ENCODE measurements at regions not wholly inside any gene's neighbourhood (a gene's known extent, or its start where the extent isn't known, plus 50 kb on each side); places are given as distances from the start of the nearest gene placed in this dataset.
"Not testable (repeated sequence)": the region's sequence is repeated elsewhere in the genome, so short reads cannot be mapped to it uniquely, and the experiment has no call there.

DNA sequence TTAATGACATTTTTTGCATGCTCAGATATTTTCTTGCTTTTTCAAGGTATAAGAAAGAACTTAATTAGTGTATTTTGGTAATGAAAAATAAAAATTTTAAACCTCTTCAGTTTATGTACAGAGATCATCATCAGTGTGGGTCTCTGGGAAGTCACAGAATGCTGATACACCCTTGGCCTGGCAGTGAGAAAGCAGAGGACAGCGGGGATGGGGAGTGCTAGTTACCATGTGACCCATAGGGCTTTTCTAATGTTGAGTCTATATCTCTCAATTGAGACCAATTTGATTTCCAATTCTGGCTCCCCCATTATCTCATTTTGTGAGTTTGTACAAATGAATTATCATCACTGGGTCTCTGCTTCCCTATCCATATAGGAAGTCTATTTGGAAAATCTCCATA is 305.7 kb downstream of the CYRIA start:
- DNase-seq, result no peak

DNA sequence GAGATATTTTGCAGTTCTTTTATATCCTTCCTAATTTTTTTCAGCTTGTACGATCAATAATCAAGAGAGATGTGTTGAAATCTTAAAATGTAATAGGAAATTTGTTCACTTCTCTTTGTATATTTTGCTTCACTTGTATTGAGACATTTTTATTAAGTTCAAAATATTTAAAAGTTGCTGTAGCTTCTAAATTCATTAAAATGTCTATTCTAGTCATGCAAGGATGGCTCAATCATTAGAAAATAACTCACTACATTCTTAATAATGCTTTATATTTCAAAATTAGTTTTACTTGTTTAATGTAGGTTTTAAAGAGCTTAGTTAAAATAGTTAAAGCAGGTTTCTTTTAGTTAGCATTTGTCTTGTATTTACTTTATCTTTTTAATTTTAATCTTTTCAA is 308.4 kb downstream of the CYRIA start:
- no peak for DNase-seq

DNA sequence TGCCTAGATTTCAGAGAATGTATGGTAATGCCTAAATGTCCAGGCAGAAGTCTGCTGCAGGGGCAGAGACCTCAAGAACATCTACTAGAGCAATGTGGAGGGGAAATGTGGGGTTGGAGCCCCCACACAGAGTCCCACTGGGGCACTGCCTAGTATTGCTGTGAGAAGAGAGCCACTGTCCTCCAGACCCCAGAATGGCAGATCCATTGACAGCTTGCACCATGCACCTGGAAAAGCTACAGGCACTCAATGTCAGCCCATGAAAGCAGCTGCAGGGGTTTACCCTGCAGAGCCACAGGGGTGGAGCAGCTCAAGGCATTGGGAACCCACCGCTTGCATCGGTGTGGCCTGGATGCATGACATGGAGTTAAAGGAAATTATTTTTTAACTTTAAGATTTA is 314.1 kb downstream of the CYRIA start:
- no peak for DNase-seq

DNA sequence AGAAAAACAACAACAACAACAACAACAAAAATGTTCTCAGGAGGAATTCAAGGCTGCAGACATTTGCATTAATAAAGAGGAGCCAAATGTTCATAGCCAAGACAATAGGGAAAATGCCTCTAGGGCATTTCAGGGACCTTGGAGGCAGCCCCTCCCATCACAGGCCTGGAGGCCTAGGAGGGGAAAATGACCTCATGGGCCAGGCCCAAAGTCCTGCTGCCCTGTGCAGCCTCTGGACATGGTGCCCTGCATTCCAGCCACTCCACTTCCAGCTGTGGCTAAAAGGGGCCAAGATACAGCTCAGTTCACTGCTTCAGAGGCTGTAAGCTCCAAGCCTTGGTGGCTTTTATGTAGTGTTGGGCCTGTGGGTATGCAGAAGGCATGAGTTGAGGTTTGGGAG is 314.5 kb downstream of the CYRIA start:
- no peak for DNase-seq

DNA sequence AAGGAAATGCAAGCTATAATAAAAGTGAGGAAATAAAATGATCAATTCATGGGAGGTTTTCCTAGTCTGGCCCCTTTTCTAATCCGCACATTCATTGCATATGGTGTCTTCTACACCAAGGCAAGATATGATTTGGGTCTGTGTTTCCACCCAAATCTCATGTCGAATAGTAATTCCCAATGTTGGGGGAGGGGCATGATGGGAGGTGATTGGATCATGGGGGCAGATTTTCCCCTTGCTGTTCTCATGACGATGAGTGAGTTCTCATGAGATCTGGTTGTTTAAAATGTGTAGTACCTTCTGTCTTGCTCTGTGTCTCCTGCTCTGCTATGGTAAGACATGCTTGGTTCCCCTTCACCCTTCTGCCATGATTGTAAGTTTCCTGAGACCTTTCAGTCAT is 315.4 kb downstream of the CYRIA start:
- DNase-seq, result no peak

DNA sequence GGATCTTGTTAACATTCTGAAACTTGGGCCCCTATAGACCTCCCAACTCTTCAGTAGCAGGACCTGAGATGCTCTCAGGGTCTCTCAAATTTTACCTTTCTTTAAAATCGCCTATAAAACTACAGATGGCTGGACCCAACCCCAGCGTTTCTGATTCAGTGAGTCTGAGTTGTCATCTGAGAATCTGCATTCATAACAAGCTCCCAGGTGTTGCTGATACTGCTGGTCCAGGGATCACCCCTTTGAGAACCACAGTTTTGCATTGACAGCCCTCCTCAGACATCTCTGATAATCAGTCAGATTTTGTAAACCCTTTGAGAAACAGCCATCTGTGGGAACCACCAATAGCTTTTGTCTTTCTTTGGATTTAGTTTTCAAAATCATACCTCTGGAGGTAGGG is 315.8 kb downstream of the CYRIA start:
- no peak for DNase-seq

DNA sequence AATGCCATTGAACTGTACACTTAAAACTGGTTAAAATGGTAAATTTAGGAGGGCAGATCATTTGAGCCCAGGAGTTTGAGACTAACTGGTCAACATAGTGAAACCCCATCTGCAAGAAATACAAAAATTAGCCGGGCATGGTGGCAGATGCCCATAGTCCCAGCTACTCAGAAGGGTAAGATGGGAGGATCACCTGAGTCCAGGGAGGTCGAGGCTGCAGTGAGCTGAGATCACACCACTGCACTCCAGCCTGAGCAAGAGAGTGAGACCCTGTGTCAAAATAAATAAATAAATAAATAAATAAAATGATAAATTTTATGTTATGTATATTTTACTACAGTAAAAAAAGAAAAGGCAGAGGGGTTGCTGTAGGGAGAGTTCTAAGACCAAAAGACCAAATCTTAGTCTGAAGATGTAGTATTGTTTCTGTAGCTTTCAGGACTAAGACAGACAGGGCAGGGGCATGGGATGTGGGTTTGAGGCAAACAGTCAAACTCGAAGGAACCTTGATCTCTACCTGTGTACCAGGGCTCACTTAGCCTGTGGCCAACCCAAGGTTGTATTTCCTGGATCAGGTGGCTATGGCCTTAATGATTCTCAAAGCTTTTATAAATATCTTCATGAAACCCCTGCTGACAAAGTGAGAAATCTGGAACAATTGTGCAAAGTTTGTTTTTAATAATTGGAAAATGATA is 316.7 kb downstream of the CYRIA start:
- DNase-seq, result no peak

DNA sequence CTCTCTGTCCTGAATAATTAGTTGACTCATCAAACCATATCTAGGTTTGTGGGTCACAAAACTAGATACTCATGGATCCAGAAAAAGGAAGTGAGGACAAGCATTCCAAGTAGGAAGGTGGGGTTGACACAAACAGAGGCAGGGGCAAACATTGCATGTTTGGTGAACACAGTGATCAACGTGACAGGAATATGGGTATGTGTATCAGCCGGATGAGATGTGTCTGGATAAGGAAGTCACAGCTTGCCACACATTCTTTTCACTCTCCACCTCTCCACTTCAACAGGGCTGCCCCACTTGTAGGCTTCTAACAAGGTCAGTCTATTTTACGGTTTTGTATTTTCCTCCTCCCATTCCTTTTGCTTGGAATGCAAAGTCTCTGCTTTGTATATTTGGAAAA is 319.0 kb downstream of the CYRIA start:
- DNase-seq, result no peak

DNA sequence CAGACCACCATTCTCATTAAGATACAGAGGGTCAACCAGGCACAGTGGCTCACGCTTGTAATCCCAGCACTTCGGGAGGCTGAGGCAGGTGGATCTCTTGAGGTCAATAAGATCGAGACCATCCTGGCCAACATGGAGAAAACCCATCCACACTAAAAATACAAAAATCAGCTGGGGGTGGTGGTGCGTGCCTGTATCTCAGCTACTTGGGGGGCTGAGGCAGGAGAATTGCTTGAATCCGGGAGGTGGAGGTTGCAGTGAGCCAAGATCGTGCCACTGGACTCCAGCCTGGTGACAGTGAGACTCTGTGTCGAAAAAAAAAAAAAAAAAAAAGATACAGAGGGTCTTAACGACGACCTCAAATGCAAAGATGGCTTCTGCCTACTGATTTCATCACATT is 320.4 kb downstream of the CYRIA start:
- not testable (repeated sequence) for DNase-seq

DNA sequence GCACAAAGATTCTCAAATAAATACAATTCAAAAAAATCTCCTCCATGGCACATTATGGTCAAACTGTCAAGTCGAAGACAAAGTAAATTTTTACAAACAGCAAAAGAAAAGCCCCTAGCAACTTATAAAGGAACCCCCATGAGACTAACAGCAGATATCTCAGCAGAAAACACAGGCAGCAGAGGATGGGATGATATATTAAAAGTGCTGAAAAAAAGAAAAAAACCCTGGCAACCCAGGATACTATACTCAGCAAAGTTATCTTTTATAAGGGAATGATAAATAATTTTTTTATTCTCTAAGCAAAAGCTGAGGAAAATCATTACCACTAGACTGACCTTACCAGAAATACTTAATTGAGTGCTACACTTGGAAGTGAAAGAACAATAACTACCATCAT is 326.4 kb downstream of the CYRIA start:
- no peak for DNase-seq

DNA sequence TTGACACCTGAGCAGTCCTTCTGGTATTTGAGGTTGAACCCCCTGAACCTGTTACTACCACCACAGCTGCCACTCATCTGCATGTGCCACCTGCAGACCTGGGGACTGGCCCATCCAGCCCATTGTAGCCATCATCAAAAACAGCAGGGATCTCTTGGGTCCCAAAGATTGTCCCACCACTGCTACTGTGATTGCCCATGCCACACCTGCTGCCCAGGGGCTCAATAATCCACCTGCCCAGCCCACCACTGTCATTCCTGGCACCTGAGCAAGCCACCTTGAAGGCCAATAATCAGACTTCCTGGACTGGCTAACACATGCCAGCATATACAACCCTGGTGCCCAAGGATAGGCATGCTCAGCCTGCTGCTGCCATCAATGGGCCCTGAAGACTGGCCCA is 327.6 kb downstream of the CYRIA start:
- DNase-seq, result no peak

DNA sequence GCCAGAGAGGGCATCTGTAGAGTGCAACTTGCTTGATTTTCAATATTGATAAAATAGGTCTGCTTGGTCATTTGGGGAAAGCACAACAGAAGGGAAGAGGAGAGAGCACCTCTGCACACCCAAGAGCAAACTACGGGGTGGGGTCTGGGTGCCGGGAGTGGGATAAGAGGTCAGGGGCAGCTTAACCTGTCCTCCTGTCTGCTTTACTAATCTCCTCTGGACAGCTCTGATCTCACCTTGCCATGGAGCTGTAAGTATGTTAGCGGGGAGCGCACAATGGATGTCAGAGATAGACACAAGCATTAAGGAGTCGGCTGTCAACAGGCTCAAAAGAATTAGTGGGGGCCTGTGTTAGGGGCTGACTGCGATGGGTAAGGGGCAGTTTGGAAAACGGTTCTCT is 328.7 kb downstream of the CYRIA start:
- no peak for DNase-seq

DNA sequence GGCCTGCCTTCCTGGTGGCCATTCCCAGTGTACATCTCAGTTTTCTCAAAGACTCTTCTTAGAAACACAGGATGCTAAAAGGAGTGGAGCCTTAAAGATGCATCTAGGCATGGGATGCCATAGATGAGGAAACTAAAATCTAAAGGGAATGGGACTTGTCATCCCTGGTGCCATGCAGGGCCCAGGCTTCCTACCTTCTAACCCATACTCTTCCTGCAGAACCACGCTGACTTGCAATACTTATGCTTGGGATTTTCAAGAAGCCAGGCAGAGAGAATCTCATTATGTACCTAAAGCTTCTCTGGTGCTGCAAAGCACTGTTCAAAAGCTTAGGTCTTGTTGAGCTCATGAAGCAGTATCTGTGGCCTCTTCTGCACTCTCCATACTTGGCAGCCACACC is 329.1 kb downstream of the CYRIA start:
- no peak for DNase-seq

DNA sequence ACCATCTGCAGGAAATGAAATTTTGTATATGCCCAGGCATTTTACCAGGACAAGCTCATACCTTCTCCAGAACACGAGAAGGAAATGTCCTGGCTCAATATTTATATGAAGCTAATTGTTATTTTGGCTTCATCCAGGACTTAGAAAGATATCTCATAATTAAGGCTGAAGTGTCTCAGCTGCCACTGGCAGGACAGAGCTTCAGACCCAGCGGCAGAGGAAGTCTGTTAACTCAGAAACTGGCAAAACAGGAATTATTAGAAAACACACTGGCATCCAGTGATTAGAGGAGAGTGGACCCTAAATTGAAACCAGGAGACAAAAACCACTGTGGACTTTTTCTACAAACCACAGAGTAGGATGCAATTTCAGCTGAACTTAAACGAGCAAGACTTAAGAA is 329.7 kb downstream of the CYRIA start:
- DNase-seq, result no peak

DNA sequence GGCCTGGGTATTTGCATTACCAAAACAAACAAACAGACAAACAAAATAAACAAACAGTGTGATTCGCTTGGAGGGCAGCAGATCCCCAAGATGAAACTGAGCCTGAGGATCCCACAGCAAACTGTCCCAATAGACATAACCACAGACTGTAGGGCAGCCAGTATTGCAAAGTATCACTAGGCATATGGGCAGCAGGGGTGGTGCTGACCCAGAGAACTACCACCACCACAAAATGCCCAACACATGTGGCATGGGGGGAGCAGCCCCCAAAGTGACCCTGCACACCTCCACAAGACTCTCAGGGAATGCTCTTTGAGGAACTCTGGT is 330.1 kb downstream of the CYRIA start:
- DNase-seq, result no peak

DNA sequence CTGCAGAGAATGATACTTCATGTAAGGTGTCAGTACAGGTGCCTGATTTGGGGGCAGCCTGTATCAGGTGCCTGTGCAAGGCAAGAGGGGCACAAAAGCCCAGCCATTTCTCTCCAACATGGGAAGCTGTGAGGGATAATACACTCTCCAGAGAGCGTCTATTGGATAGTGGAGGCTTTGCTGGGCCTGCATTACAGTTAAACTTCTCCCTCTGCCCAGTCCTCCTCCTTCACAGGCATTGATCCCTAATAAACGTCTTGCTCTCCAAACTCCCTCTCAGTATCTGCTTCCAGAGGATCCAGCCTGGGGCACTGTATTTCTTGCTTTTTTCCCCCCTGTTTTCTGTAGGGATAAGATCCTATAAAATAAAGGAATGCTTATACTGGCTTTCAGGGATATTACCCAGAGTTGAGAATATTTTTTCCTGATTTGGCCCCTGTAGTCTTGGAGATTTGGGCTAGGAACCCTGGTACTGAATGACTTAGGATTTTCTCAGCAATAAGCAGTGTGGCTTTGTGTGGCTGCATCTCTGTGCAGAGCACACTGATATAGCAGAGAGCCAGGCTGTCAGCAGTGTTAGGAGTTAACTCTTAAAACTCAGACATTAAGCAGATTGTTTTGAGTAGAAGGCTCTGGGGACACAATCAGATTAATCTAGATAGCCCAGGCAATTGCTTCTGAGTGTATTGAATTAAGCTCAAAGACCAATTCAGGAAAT is 330.6 kb downstream of the CYRIA start:
- no peak for DNase-seq

DNA sequence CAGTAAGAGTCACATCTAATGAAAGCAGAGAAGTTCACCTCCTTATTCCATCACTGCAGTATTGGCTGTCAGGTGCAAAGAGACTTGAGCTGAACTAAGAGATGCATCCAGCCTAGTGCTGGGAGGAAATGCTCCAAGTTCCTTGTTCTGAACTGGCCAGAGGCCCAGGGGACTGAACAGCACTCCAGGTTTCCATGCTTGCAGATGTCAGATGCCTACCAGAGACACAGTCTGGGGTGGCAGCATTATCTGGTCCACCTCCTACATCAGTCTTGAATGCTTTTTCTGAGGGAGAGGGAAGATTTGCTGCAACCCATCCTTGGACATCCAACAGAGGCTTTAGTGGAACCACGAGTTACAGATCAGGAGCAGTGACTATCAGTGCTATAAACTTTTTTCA is 331.3 kb downstream of the CYRIA start:
- no peak for DNase-seq

DNA sequence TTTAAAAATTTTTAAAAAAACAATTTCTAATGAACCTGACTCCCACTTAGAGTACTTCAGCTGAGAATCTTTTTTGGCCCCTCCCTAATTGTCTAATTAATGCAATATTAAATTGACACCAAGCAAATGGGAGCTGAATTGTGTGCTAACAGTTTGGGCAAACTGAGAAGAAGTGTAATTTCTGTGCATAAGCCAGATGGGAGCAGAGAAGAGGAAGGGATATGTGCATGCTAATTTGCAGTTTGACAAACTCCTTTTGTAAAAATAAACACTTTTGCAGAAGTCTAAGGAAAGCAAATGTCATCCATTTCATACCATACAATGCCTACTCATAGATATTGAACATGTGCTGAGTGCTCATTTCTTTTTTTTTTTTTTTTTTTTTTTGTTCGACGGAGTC is 332.0 kb downstream of the CYRIA start:
- no peak for DNase-seq

DNA sequence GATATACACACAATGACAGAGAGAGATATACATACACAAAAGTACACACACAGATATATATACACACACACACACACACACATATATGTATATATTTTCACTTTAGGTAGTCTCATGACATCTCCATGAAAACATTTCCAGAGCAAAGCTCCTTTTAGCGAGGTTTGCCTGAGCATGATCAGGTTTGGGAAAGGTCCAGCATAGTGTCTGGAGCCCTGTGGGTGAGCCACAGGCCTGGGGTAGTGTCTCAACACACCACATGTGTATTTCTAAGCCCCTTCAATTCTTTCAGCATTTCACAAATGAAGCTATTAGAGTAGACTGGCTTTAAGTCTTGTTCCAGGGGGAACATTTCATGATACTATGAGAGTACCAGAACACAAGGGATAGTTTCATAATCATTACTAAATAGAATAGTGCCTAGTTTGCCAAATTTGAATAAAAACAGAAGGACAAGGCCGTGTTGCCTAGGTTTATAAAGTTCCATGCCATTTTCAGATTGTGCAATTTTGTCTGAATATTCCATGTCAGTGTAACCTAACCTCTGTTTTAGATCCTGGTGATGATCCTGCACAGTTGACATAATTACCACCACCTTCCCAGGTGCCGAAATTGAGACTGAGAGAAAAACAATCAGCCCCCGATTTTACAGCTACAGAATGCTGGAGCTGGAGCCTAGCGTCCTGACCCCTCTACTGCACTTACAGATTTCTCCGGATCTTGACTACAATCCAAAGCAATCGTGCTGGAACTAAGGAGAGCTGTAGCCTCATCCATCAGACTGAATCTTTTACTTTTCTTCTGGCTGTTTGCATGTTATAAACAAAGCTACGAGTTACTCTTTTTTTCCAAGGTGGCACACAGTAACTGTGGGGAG is 332.7 kb downstream of the CYRIA start:
- no peak for DNase-seq

DNA sequence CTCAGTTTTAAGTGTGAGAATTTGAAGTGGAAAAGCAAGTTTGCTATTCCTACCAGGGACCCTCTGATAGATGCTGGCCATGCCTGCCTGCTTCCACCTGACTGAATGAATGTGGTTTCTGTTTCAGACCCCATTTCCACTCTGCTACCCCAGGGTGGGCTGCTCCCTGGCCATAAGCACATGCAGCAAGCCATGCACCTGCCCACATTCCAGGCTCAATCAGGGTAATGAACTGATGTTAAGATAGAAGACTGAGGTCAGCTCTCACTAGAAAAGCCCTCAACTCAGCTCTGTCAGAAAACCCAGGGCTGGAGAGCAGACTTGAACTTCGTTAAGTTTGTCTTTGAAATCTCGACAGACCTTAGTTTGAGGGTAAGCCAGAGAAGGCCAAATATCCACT is 333.9 kb downstream of the CYRIA start:
- DNase-seq, result no peak

DNA sequence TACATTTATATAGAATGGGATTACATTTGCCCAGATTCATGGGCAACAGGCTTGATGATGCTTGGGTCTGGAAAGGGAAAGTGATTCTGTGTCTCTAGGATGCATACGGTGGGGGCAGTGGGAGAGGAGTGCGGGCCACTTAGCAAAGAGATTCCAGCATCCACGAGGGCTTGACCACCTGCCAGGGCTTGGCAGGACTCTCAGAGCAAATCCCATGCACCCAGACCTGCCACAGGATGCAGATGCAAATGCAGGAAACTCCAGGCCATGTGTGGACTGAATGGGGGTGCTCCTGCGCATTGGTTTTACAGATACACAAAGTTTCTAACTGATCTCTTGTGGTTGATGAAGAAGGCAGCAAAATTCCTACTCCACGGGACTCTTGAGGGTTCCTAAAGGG is 334.7 kb downstream of the CYRIA start:
- DNase-seq, result no peak

DNA sequence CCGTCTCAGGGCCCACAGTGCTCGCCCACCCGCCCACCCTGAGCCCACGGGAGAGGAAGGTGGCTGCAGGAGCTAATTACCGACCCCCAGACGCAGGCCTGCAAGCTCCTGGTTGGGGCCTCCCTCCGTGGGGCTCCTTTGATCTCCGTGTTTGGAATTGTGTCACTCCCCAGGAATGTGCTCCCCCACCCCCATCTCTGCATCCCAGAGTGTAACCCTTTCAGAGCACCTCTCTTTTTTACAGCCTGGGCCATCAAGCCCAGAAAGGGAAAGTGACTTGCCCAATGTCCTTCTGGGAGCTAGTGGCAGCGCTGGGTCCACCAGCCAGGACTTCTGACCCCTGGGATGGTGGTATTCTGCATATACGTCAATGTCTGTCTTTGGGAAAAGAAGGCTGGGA is 335.1 kb downstream of the CYRIA start:
- DNase-seq, result no peak

DNA sequence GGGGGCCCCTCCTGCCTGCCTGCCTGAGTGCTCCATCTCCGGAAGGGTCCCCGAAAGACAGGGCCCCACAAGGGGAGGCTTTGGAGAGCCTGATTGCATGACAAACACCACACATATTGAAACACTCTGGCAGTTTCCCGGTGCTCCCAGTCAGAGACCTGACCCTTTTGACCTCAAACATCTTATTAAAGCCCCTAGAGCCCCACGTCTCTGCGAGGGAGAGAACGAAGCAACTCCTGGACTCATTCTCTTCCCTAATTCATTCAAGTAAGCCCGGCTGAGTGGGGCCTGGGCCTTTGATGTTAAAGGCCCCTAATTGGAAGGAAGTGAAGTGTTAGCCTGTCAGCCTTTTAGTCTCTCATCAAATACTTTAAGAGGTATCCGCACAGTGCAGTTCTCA is 335.6 kb downstream of the CYRIA start:
- no peak for DNase-seq

DNA sequence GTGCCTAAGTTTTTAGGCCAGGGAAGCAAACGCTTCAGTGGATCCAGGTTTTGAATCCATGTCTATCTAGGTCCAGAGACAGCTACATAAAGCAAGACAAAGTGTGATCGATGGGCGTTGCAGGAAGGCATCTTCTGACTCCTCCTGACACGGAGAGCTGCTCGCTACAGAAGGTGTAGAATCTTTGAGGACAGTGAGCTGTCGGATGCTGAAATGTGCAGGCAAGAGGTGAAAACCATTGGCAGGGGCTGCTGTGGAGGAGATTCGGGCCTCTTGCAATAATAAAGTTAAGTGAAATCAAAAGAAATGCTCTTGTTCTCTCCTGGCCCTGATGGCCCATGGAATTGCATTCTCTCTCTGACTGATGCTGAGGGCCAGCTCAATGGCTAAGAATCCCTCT is 336.2 kb downstream of the CYRIA start:
- DNase-seq, result no peak

Data from NCI-H1105 (cell line).